ENCODE measurements at regions not wholly inside any gene's neighbourhood (a gene's known extent, or its start where the extent isn't known, plus 50 kb on each side); places are given as distances from the start of the nearest gene placed in this dataset.

DNA sequence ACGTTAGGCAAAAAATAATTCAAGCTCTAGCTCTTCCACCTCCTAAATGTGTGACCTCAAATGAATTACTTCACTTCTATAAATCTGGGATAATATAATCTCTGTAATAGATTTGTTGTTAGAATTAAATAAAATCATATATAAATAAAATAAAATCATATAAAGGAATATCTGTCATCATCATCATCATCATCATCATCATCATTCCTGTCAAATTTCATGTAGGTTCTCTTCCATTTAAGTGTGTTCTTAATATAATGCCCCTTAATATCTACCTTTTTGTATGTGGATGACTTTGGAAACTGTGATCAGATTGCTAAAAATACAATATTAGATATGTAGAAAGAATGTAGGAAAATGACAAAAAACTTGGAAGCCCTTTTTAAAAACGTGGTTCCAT is 621.0 kb downstream of the ADGRL2 start:
- WGBS (ENCODE audit: insufficient coverage, low coverage, low lambda C conversion rate, missing lambda C conversion rate) = 47% methylated on average over 2 of the region's 2 CpGs
- intact Hi-C loops (cut with DNase I) = no loop called here
- TF ChIP-seq POLR2A (IDR thresholded peaks at IDR 0.05) = no peak
- TF ChIP-seq, protein P1, sequence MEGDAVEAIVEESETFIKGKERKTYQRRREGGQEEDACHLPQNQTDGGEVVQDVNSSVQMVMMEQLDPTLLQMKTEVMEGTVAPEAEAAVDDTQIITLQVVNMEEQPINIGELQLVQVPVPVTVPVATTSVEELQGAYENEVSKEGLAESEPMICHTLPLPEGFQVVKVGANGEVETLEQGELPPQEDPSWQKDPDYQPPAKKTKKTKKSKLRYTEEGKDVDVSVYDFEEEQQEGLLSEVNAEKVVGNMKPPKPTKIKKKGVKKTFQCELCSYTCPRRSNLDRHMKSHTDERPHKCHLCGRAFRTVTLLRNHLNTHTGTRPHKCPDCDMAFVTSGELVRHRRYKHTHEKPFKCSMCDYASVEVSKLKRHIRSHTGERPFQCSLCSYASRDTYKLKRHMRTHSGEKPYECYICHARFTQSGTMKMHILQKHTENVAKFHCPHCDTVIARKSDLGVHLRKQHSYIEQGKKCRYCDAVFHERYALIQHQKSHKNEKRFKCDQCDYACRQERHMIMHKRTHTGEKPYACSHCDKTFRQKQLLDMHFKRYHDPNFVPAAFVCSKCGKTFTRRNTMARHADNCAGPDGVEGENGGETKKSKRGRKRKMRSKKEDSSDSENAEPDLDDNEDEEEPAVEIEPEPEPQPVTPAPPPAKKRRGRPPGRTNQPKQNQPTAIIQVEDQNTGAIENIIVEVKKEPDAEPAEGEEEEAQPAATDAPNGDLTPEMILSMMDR (IDR thresholded peaks at IDR 0.05) = no peak
- ATAC-seq (no peak), DNase-seq (no peak)
- Histone ChIP-seq H3K4me3 (no peak overlapping the region), H3K36me3 (no peaks in the 10 kb centered on the region), H3K4me1 (no peaks in the 10 kb centered on the region), H3K27me3 (no peaks in the 10 kb centered on the region), H3K27ac (no peak overlapping the region), H3K9me3 (no peaks in the 10 kb centered on the region)

DNA sequence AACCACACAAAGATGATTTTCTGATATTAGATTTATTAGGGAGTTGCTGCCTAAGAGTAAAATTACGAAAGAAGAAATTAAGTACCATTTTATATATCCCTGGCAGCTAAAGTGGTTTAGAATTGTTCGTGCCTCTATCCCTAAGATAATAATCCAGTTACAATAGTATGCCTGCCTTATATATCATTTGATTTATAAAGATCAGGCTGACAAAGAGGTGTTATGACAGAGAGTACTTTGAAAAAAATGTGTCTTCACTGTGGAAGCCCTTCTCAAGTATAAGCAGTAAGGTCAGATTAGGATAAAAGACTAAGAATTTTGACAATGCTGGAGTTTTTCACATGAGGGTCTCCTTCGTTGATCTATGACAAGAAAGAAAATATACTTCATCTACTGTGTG is 619.9 kb downstream of the ADGRL2 start:
- H3K4me1 ChIP-seq = no peaks in the 10 kb centered on the region
- no peak for ATAC-seq
- no peaks in the 10 kb centered on the region for H3K36me3 ChIP-seq
- no peak overlapping the region for H3K27ac ChIP-seq
- no peak overlapping the region for H3K4me3 ChIP-seq
- intact Hi-C loops (cut with DNase I) = no loop called here
- no peaks in the 10 kb centered on the region for H3K9me3 ChIP-seq
- 66% methylated on average over 3 of the region's 3 CpGs for WGBS (ENCODE audit: insufficient coverage, low coverage, low lambda C conversion rate, missing lambda C conversion rate)
- TF ChIP-seq, protein P1 (IDR thresholded peaks at IDR 0.05) = no peak
- no peak for TF ChIP-seq POLR2A (IDR thresholded peaks at IDR 0.05)
- DNase-seq = no peak
- no peaks in the 10 kb centered on the region for H3K27me3 ChIP-seq

DNA sequence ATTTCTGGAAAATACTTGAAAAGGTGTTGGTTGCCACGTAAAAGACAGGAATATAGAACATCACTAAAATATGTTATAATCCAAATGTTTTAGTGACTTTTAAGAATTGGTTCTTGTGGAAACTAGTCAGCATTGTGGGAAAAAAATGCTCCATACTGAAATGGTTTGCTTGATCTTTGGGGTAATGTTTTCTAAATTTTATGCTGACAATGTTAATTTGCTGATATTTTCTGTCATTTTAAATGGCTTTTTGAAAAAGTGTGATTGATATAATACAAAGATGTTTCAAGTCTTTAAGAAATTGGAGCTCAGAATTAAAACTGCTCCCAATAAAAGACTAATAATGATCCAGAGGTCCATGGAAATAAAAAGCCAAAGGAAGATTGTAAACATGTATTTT is 610.9 kb downstream of the ADGRL2 start:
- no peak for DNase-seq

DNA sequence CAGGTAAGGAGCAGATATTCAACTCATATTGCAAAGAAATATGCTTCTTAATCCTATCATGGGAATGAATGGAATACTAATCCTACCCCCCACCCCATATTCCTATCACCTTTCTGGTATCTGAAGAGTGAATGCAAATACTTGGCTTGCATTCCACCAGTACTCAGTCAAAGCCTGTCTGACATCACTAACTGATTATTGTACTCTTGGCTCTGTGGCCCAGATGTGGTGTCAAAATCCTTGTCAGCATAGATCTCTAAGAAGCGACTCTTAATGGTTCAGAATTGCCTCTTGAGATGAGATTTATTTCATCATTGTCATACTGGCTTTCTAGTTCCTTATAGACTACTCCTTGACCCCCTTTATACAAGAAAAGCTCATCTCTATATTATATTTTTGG is 604.6 kb downstream of the ADGRL2 start:
- ATAC-seq (no peak), DNase-seq (no peak)
- intact Hi-C loops (cut with DNase I) = no loop called here
- Histone ChIP-seq H3K4me1 (no peaks in the 10 kb centered on the region), H3K4me3 (no peak overlapping the region), H3K36me3 (no peaks in the 10 kb centered on the region), H3K27me3 (no peaks in the 10 kb centered on the region), H3K27ac (no peak overlapping the region), H3K9me3 (no peaks in the 10 kb centered on the region)
- no peak for TF ChIP-seq POLR2A (IDR thresholded peaks at IDR 0.05)
- TF ChIP-seq, protein P1 (IDR thresholded peaks at IDR 0.05) = no peak
- 78% methylated on average over 1 of the region's 1 CpG for WGBS (ENCODE audit: insufficient coverage, low coverage, low lambda C conversion rate, missing lambda C conversion rate)

More for the DNA sequence above, 610.9 kb downstream of the ADGRL2 start:
- Histone ChIP-seq H3K4me3 (no peak overlapping the region), H3K4me1 (no peaks in the 10 kb centered on the region), H3K36me3 (no peaks in the 10 kb centered on the region), H3K27ac (no peak overlapping the region), H3K27me3 (no peaks in the 10 kb centered on the region), H3K9me3 (no peaks in the 10 kb centered on the region)
- intact Hi-C loops (cut with DNase I) = no loop called here
- TF ChIP-seq POLR2A (IDR thresholded peaks at IDR 0.05) = no peak
- TF ChIP-seq, protein P1 (IDR thresholded peaks at IDR 0.05) = no peak
- WGBS (ENCODE audit: insufficient coverage, low coverage, low lambda C conversion rate, missing lambda C conversion rate) = 50% methylated on average over 1 of the region's 1 CpG
- no peak for ATAC-seq

DNA sequence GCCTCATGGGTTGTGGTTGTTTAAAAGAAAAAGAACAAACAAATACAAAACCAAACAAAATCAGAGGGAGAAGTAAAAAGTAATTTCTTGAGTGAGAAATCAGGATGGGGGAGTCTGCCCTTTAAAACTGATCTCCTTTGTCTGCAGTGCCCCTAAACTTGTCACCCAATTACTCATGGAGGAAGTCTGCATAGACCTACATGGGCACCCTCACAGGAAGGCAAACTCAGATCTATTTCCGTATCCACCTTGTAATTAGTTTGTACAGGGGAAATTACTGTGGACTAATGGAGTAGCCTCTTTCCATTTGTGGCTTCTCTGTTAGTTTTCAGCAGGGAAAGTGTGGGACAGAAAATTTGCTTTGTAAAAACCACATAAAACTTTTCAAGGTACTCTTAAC is 600.4 kb downstream of the ADGRL2 start:
- 43% methylated on average over 1 of the region's 1 CpG for WGBS (ENCODE audit: insufficient coverage, low coverage, low lambda C conversion rate, missing lambda C conversion rate)

More for the DNA sequence above, 600.4 kb downstream of the ADGRL2 start:
- no peak overlapping the region for H3K27ac ChIP-seq
- TF ChIP-seq, protein P1 (IDR thresholded peaks at IDR 0.05) = no peak
- TF ChIP-seq POLR2A (IDR thresholded peaks at IDR 0.05) = no peak
- H3K4me3 ChIP-seq = no peak overlapping the region
- H3K36me3 ChIP-seq = no peaks in the 10 kb centered on the region
- intact Hi-C loops (cut with DNase I) = no loop called here
- no peak for DNase-seq
- H3K27me3 ChIP-seq = no peaks in the 10 kb centered on the region
- no peaks in the 10 kb centered on the region for H3K9me3 ChIP-seq
- H3K4me1 ChIP-seq = no peaks in the 10 kb centered on the region
- ATAC-seq = no peak

Measured in right lobe of liver (tissue), 6 donors.